CD14-positive monocyte (primary cell): ENCODE measurements at regions not wholly inside any gene's neighbourhood (a gene's known extent, or its start where the extent isn't known, plus 50 kb on each side); places are given as distances from the start of the nearest gene placed in this dataset.
A peak's percentile ranks its signal among the peaks of the same experiment; 100 is the strongest.

ENCODE experiments used
- DNase-seq, 3 donors: peaks; one replicate each; pipeline ENCODE4 v3.0.0-alpha.2; 2011 to 2022
- H2AFZ ChIP-seq: 2 replicates; pipeline ENCODE4 v1.6.0; 2012; ENCODE audit warnings: mild to moderate bottlenecking, low read depth, low read length, inconsistent platforms; ENCODE audit not compliant: insufficient read depth, poor library complexity, severe bottlenecking
- H3K27ac ChIP-seq, 2 donors: 1 replicate in 1 of 2; 2 replicates in 1 of 2; pipeline ENCODE4 v1.5.1; 2012 to 2013; ENCODE audit warnings: low read length in 2 of 2, control low read depth in 1 of 2, inconsistent platforms in 1 of 2, low read depth in 1 of 2, mild to moderate bottlenecking in 1 of 2
- H3K27me3 ChIP-seq, 2 donors: one replicate each; pipeline versions ENCODE4 v1.6.0 to v1.6.1; 2011 to 2013; ENCODE audit warnings: low read length in 2 of 2; ENCODE audit not compliant: control insufficient read depth in 2 of 2, insufficient read depth in 2 of 2
- H3K36me3 ChIP-seq, 2 donors: replicated peaks in 1 of 2; 1 replicate in 1 of 2; 2 replicates in 1 of 2; pipeline versions ENCODE4 v1.5.1 to v1.6.1; 2012 to 2013; ENCODE audit warnings: low read length in 2 of 2, control low read depth in 1 of 2, inconsistent platforms in 1 of 2, mild to moderate bottlenecking in 1 of 2; ENCODE audit not compliant: insufficient read depth in 2 of 2, control insufficient read depth in 1 of 2
- H3K4me1 ChIP-seq, 2 donors: 1 replicate in 1 of 2; 2 replicates in 1 of 2; pipeline versions ENCODE4 v1.5.1 to v1.6.1; 2012 to 2013; ENCODE audit warnings: low read length in 2 of 2, control low read depth in 1 of 2, inconsistent platforms in 1 of 2, mild to moderate bottlenecking in 1 of 2, moderate library complexity in 1 of 2; ENCODE audit not compliant: insufficient read depth in 2 of 2, control insufficient read depth in 1 of 2
- H3K4me2 ChIP-seq: replicated peaks from 2 replicates; pipeline ENCODE3; 2012; ENCODE audit warnings: low read length, moderate library complexity, mild to moderate bottlenecking; ENCODE audit not compliant: poor library complexity, severe bottlenecking; ENCODE audit errors: extremely low read depth
- H3K4me3 ChIP-seq, 3 experiments: fragments of 200-600 bp in 1 of 3; sonication (generic) in 1 of 3; replicated peaks in 1 of 3; 1 replicate in 2 of 3; 2 replicates in 1 of 3; pipeline ENCODE4 v1.5.1; 2011 to 2013; ENCODE audit warnings: low read length in 3 of 3, mild to moderate bottlenecking in 3 of 3, control low read depth in 2 of 3, low read depth in 2 of 3, inconsistent platforms in 1 of 3, moderate library complexity in 1 of 3
- H3K79me2 ChIP-seq: 2 replicates; pipeline ENCODE4 v1.6.0; 2012; ENCODE audit warnings: mild to moderate bottlenecking, control low read depth, inconsistent platforms, low read length, moderate library complexity; ENCODE audit not compliant: insufficient read depth
- H3K9ac ChIP-seq: 2 replicates; pipeline ENCODE4 v1.6.0; 2017; ENCODE audit warnings: low read length, mild to moderate bottlenecking; ENCODE audit not compliant: insufficient read depth, poor library complexity, severe bottlenecking
- H3K9me3 ChIP-seq, 2 donors: replicated peaks in 1 of 2; 1 replicate in 1 of 2; 2 replicates in 1 of 2; pipeline versions ENCODE4 v1.5.1 to v1.6.1; 2012 to 2013; ENCODE audit warnings: low read length in 2 of 2, control low read depth in 1 of 2; ENCODE audit not compliant: control insufficient read depth in 1 of 2, insufficient read depth in 1 of 2
- H4K20me1 ChIP-seq: 2 replicates; pipeline ENCODE4 v1.6.0; 2012; ENCODE audit warnings: mild to moderate bottlenecking, low read length, control low read depth, moderate library complexity; ENCODE audit not compliant: insufficient read depth
- H3K27ac Mint-ChIP-seq, 7 donors: one replicate each; pipeline ENCODE4 v1.8.0; 2020; ENCODE audit warnings: mild to moderate bottlenecking in 7 of 7, mixed read lengths in 7 of 7, moderate library complexity in 6 of 7, inconsistent platforms in 2 of 7
- H3K27me3 Mint-ChIP-seq, 3 donors: one replicate each; pipeline ENCODE4 v1.8.0; 2021 to 2022; ENCODE audit warnings: low read depth in 3 of 3, mild to moderate bottlenecking in 3 of 3, mixed read lengths in 3 of 3, moderate library complexity in 3 of 3, inconsistent platforms in 1 of 3
- H3K36me3 Mint-ChIP-seq, 2 donors: one replicate each; pipeline ENCODE4 v1.8.0; 2020; ENCODE audit warnings: mixed read lengths in 2 of 2, inconsistent platforms in 1 of 2, mild to moderate bottlenecking in 1 of 2
- H3K4me1 Mint-ChIP-seq: one replicate; pipeline ENCODE4 v1.8.0; 2020; ENCODE audit warnings: mild to moderate bottlenecking, mixed read lengths
- H3K4me3 Mint-ChIP-seq, 2 donors: one replicate each; pipeline ENCODE4 v1.8.0; 2020; ENCODE audit warnings: mild to moderate bottlenecking in 2 of 2, mixed read lengths in 2 of 2, moderate library complexity in 1 of 2
- H3K9me3 Mint-ChIP-seq, 7 donors: one replicate each; pipeline ENCODE4 v1.8.0; 2020 to 2022; ENCODE audit warnings: mixed read lengths in 7 of 7, mild to moderate bottlenecking in 6 of 7, moderate library complexity in 6 of 7, inconsistent platforms in 2 of 7
- WGBS: methylation state at CpG from one replicate; pipeline ENCODE4 v1.1.5; 2013; ENCODE audit warnings: missing lambda C conversion rate; ENCODE audit not compliant: insufficient coverage; 5-methylcytosine and 5-hydroxymethylcytosine counted together
- intact Hi-C, 2 donors: fragments of 100-400 bp; cut with micrococcal nuclease; formaldehyde crosslinking; loops; one replicate each; pipeline versions ENCODE4 v1.15.0 to v1.15.1; 2023
- TF ChIP-seq, protein P1 (sequence below): fragments of 200-600 bp; IDR thresholded peaks from one replicate; pipeline ENCODE4 v1.8.0; 2022; ENCODE audit warnings: antibody characterized with exemption, mild to moderate bottlenecking

DNA sequence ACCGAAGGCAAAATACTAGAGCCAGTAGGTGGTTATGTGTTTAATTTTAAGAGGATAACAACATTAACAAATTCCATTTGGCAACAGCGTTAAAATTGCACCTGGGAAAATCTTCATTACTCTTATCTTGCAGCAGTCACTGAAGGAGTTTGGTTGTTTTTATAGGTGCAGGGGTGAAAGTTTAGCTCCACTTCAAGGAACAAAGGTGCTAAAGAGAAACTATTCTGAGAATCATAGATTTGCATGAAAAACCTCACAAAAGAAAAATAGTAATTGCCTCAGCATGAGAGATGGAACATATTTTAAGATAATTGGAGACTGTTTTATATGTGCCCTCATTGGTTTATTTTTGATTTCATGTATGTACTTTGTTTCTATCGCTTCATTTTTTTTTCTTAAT, 444.4 kb downstream of the UTRN start:
- Histone ChIP-seq H3K4me1 (no peaks in the 10 kb centered on the region), H3K9ac (no peak overlapping the region), H3K36me3 (peaks cover 51 to 60% of the 10 kb centered on the region in 2 donors), H3K4me3 (no peak overlapping the region), H3K9me3 (no peaks in the 10 kb centered on the region), H4K20me1 (peaks cover 77% of the 10 kb centered on the region), H2AFZ (no peak overlapping the region), H3K4me2 (no peak overlapping the region), H3K27me3 (no peaks in the 10 kb centered on the region), H3K27ac (no peak overlapping the region), H3K79me2 (no peaks in the 10 kb centered on the region)
- TF ChIP-seq, protein P1, sequence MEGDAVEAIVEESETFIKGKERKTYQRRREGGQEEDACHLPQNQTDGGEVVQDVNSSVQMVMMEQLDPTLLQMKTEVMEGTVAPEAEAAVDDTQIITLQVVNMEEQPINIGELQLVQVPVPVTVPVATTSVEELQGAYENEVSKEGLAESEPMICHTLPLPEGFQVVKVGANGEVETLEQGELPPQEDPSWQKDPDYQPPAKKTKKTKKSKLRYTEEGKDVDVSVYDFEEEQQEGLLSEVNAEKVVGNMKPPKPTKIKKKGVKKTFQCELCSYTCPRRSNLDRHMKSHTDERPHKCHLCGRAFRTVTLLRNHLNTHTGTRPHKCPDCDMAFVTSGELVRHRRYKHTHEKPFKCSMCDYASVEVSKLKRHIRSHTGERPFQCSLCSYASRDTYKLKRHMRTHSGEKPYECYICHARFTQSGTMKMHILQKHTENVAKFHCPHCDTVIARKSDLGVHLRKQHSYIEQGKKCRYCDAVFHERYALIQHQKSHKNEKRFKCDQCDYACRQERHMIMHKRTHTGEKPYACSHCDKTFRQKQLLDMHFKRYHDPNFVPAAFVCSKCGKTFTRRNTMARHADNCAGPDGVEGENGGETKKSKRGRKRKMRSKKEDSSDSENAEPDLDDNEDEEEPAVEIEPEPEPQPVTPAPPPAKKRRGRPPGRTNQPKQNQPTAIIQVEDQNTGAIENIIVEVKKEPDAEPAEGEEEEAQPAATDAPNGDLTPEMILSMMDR, result no peak
- Mint-ChIP-seq H3K27me3 (no peaks in the 10 kb centered on the region), H3K4me1 (peaks cover 3% of the 10 kb centered on the region), H3K27ac (no peak overlapping the region), H3K9me3 (peaks cover 0 to 5% (median 1%) of the 10 kb centered on the region in 7 donors), H3K36me3 (peaks cover 56 to 59% of the 10 kb centered on the region in 2 donors), H3K4me3 (no peak overlapping the region)
- no peak for DNase-seq
- intact Hi-C loops, result no loop called here
- no CpG with 5 or more reads among the region's 3 CpGs for WGBS

DNA sequence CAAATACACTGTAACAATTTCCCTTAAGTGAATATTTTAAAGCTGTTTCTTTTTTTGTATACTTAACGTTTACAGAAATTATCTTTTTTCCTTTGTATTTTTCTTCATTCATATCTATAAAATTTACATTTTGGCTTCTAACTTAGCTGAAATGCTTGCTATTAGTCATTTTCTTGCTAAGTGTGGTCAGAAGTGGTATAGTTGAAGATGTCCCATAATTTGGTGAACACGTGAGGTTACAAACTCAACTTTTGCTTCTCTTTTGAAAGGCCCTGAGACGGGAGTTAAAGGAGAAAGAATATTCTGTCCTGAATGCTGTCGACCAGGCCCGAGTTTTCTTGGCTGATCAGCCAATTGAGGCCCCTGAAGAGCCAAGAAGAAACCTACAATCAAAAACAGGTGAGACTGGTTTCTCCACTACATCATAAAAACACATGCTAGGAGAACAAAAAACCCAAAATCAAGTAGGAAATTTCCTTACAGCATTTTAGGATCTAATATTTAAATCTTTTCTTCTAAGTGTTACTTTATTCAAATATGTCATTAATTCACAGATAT, 445.0 kb downstream of the UTRN start:
- TF ChIP-seq, protein P1, result no peak
- peaks cover 77% of the 10 kb centered on the region for H4K20me1 ChIP-seq
- intact Hi-C loops, result no loop called here
- Mint-ChIP-seq H3K9me3 (peaks cover 0 to 1% (median 0%) of the 10 kb centered on the region in 7 donors), H3K4me1 (peaks cover 3% of the 10 kb centered on the region), H3K27ac (no peak overlapping the region), H3K4me3 (no peak overlapping the region), H3K27me3 (peaks cover 0 to 1% (median 0%) of the 10 kb centered on the region in 3 donors), H3K36me3 (peaks cover 56 to 59% of the 10 kb centered on the region in 2 donors)
- peak overlapping the region in 1 of 2 donors; percentile 36 for H3K27ac ChIP-seq
- no peak overlapping the region for H3K9ac ChIP-seq
- no peak overlapping the region for H3K4me2 ChIP-seq
- no peaks in the 10 kb centered on the region for H3K4me1 ChIP-seq
- H3K4me3 ChIP-seq, result no peak overlapping the region
- H3K9me3 ChIP-seq, result no peaks in the 10 kb centered on the region
- H2AFZ ChIP-seq, result no peak overlapping the region
- H3K36me3 ChIP-seq, result peaks cover 51 to 60% of the 10 kb centered on the region in 2 donors
- H3K79me2 ChIP-seq, result no peaks in the 10 kb centered on the region
- no peak for DNase-seq
- 100% methylated on average over 1 of the region's 5 CpGs for WGBS
- no peaks in the 10 kb centered on the region for H3K27me3 ChIP-seq
